NCI-H82 treated with DMSO at 0.1 percent for 48 hours (cell line): ENCODE measurements at regions not wholly inside any gene's neighbourhood (a gene's known extent, or its start where the extent isn't known, plus 50 kb on each side); places are given as distances from the start of the nearest gene placed in this dataset.

Experiments used
- DNase-seq: peaks from one replicate; lab custom pipeline; 2025; ENCODE audit not compliant: unreplicated experiment; lab: John Stamatoyannopoulos, UW

DNA sequence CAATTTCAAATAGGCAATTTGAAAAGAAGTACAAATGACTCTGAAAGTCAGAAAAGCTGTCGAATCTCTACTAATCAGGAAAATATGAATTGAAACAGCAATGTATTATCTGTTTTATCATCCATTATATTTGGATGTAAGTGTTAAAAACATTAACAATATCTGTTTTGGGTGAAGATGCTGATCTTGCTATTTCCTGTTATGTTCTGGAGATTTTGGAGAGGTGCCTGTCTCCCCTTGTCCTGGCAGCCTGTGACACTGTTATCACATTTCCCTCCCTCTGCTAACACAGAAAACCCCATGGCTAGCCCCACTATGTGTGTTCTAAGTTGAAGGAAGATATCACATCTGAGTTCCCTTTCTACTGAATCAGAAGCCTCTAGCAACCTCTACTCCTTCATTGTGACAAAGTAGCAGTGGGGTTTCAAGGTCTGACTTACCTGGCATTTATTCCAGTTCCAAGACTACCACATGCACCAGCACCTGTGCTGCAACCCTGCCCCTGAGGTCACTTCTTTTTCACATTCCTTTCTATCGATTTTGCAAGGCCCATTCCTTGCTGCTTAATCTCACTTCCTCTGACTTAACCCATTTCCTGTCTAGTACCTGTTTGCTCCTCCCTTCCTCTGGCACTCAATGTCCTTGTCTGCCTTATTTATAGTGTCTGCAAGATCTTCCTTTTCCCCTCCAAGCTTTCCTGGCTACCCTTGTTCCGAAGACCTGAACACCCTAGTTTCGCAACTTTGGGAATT lies 95.5 kb upstream of the COL8A1 start:
- no peak for DNase-seq

DNA sequence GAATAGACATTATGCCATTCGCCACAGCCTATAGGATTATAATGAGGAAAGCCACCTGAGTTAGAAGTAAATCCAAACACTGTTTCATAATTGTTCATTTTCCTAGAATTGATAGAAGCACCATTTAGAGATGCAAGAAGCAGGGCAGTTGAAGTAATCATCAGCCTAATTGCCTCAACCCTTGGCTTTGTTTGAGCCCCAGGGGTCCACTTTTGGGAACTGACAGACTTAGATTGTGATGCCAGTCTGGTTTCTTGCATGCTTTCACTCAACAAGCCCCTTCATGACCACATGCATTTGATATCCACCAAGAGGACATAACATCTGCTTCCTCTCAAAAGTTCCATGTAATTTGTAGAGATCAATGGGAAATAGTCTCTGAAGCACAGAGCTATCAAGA lies 97.2 kb upstream of the COL8A1 start:
- DNase-seq, result no peak

DNA sequence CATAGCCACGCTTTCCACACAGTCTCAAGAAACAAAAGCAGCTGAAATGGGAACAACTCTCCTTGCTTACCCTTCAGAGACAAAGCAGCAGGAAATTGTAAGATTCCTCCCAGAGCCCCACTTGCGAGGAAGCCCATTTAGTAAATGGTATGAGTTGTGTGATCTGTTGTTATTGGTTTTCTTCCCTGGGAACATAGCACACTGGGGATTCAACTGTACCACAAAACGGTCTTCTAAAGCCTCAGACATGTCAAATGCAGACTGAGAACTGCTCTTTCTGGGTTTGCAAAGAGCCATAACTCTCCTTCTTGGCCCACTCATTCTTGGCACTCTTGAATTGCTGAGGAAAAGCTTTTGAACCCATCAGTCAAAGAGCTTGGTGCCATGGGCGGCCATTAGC lies 101.0 kb upstream of the COL8A1 start:
- no peak for DNase-seq

DNA sequence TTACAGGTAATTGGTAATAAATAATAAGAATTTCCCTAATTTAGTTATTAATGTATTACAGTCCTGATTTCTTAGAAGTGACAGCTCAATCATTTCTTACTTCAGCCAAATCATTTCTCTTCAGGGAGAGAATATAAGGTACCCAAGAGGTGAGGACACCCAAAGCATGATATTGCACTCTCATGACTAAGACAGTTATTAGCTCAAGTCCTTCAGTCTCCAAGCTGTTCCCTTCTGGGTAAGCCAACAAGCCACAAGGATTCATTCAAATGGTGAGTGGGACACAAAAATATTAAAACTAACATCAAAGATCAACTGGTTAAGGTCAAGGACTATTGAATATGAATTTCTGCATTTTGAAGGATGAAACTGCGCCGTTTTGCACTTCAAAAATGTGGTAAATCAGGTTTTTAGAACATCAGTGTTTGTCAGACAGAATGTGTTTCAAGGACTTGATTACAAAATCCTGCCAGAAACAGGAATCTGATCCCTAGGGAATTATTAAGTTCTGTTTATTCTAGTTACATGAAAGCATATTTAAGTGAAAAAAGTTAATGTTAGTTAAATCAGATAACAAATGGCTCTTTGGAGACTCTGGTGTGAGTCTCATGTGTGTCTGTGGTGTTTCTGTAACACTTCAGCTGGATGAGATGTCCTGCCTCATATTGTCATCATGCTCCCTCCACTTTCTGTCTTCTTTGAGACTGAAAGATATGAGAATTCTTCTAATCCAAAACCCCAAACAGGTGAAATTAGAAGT lies 101.7 kb upstream of the COL8A1 start:
- DNase-seq, result no peak

DNA sequence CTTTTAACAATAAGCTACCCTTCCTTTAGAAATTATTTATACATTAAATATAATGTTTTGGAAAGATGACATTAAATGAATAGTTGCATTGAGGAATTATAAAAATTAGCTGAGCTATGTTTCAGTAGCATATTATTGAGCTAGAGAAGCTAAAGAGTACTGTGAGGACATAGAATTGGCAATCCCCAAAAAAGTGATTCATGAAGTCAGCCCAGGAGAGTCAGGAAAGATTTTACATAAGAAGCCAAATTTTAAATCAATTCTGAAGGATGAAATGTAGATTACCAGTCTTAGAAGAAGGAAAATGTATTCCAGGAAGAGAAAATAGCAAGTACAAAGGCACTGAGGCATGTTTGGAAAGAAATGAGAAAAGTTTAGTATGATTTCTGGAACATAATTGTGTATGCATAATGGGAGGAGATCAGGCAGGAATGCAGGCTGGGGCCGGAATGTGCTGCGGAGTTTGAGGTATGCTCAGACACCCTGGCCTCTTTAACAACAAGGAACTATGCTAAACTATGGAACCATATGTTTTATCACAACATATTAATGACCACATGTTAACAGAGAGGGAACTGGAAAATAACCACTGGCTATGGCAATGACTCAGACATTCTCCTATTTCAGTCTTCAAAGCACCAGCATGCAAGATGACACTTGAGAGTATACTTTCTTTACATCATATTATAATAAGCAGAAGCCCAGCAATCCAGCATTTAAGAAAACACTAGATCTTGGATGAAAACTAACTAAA lies 103.3 kb upstream of the COL8A1 start:
- DNase-seq, result no peak

DNA sequence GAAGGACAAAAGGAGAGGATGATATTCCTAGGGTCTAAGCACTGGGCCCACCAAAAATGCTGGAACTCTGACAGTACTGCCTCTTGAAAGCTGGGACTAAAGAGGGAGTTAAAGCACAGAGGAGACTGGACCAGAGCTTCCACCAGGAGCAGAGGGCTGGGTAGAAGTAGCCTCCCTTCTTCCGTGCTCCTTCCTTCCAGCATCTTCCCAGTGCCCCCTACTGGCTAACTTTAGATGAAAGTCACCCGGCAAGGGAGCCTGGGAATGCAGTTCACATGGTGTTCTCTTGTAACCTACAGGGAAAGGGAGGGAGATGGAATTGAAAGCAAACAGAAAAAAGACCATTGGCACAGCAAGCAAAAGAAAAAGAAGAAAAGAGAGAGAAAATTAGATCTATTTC lies 106.1 kb upstream of the COL8A1 start:
- DNase-seq, result peak; percentile 54

DNA sequence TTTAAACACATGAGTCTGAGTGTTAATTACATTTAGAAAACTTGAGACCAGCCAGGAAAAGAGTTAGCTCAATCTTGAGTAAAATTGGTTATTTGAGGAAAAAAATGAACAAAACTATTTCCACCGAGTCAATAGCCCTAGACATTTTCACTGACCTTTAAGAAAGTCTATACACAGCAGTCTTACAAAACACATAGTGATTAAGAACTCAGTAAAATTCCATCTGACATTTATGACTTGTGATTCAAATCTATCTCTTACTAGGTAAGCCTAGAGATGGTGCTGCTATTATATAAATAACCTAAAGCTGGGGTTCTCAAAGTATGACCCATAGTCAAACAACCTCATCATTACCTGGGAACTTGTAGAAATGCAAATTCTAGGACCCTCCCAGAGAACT lies 109.1 kb upstream of the COL8A1 start:
- DNase-seq, result no peak

DNA sequence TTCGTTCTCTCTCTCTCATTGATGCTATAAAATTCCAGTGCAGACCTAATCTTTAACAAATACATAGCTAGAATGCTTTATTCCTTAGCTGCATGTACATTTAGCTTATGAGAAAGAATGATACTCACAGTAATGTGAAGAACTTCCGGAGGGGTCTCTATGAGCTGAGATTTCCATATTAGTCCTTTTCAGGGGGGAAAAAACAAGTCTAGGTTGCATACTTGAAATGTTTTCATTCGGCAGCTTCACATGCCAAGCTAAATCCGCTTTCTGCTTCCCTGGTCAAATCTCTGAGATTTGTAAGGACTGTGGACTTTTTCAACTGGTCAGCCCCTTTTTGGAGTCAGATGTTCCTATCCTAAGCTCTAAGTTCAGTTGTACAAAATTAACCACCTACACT lies 111.5 kb upstream of the COL8A1 start:
- no peak for DNase-seq

DNA sequence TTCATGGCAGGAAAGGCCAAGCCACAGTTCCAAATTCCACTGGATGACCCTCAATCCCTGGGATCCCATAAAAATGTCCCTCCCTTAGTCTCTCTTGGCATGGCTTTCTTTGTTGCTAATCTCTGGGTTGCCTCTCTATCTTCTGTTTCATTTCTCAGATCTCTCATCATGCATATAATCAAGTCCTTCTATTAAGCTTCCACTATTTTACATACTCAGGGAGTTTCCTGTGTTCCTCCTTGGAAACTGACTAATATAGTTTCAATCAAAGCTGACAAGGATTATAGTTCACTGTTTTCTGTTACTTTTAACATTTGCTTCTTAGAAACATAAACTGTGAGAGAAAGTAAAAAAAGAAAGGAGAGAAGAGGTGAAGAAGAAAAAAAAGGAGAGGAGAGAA lies 113.8 kb upstream of the COL8A1 start:
- DNase-seq, result no peak

DNA sequence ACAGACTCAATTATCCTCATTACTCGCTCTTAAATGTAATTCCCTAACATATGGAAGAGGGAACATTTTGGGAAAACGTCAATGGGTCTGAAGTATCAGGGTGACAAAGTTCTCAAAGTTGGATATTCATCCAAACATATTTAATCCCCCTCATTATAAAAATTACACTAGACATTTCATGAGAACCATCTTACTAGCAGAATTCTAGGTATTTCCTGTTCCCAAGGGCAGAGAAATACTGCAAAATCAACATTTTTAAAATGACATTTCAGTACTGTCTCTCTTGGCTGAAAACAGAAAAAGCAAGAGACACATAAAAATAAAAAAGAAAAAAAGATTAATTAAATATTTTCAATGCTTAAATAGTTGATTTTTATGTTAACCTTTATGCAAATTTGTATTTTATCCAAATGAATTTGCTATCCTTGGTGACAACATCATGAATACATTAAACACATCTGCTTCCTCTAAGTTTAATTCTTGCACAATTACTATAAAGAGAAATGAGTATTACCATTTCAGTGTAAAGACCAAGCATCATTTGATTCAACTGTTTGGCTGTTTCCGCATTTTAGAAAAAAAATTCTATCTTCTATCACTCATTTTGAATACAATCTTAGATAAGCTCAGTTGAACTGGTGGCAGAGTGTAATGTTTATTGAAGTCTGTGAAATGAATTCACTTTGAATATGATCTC lies 114.8 kb upstream of the COL8A1 start:
- no peak for DNase-seq

DNA sequence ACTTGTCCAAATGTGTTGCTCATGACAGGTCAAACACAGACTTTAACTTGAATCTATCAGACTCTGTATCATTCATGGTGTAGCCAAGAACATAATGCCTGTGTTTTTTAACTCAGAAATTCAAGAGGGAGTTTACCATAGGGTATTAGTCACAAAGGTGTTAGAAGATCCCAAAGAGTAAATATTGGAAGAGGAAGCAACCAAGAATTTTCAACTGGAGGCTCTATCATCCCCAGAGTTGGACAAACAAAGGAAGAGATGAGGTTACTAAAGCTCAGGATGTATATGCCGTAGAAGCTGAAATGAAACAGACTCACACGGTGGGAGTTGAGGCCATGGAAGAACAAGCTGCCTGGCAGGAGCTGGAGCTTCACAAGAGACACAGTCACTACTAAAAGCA lies 116.2 kb upstream of the COL8A1 start:
- no peak for DNase-seq

DNA sequence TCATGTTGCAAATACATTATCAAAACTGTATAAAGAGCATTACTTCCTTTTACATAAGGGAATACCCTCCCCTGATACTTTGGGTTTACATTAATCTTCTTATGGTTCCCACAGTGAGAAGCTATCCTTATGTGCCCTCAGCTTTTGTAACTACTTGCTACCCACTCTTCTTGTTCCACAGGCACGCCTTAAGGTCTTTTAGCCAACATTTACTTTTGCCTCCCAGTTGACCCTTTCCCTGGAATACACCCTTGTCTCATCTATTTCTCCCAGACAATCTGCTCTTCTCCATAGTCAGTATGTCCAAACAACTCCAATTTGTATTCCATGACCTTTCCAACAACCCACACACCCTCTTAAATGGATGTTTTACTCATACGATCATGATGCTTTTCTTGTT lies 116.8 kb upstream of the COL8A1 start:
- peak; percentile 34 for DNase-seq

DNA sequence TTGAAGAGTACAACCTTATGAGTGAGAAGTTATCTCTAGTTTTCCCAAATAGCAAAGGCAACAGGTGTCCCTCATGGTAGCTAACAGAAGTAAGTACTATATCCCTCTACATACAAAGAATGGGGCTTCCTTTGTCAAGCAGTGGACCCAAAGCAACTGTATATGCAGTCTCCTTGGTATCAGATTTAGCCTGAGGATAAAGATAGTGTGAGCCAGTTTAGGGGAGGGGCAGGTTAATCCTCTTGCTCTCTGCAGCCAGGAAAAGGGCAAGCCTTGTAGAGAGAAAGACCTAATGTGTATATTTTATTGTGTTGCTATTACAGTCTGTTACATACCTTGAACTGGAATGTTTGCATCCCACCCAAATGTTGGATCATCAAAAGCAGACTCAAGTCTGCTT lies 117.9 kb upstream of the COL8A1 start:
- peak; percentile 73 for DNase-seq

DNA sequence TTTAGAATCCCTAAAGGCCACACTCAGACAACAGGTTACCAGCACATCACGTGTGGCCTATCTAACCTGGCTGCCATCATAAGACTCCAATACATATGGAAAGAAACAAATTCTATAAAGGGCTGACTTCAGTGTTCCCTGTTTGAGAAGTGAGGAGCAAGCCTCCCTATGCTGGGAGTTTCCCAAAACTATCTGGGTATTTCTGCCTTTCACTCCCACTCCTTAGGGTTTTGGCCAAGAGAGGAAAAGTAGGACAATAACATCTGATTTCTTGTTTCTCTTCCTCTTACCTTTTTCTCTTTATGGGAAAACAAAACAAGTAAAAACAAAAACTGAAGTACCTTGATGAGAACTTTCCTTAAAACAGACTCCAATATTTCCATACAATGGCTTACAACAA lies 121.5 kb upstream of the COL8A1 start:
- no peak for DNase-seq

DNA sequence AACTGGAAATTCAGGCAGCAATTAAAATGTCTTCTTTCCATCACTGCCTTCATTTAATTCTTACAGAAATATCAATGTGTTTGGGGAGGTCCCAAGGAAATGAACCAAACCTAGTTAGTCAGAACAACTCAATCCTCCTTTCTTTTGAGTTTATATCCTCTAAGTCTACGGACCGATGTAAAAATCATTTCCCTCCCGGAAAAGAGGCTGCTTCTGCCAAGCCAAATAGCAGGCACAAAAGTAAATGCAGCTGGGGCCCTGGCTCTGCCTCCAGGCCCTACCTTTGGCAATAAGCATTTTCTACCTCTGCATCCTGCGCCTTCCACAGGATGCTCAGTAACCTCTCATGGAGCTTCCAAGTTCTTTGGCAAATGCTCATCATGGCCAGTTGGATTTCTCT lies 122.5 kb upstream of the COL8A1 start:
- no peak for DNase-seq

DNA sequence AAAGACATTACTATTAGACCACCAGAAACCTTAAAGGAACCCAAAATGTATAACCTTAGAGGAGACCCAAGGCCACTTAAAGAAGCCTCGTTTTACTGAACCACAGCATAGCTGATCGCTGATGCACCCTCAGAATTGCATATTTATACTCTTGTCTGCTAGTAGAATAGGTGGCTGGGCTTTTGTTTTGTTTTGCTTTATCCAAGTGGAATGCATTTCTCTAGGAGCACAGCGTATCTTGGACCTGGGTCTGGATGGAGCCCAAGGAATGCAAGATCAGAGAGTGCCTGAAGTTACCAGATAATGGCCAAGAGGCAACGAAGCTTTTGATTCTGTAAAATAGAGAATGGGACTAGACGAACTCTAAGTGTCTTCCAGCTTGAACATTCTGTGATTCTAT lies 129.2 kb upstream of the COL8A1 start:
- DNase-seq, result no peak

DNA sequence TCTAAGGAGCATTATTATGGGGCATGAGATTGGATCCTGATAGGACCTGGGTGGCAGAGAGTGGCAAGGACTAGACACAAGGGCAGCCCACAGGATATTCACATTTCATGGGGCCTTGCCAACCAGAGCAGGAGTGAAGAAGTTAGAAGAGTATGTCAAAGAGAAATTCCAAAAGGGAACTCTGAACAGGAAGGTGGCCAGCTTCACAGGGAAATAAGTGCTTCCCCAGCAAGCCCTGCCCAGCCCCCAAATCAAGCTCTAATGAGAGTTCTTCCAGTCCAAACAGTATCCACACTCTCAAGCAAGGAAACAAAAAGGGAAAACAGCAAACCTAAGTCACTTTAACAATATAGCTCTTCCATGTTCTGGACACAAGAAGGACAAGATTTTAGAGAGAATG lies 130.2 kb upstream of the COL8A1 start:
- no peak for DNase-seq

DNA sequence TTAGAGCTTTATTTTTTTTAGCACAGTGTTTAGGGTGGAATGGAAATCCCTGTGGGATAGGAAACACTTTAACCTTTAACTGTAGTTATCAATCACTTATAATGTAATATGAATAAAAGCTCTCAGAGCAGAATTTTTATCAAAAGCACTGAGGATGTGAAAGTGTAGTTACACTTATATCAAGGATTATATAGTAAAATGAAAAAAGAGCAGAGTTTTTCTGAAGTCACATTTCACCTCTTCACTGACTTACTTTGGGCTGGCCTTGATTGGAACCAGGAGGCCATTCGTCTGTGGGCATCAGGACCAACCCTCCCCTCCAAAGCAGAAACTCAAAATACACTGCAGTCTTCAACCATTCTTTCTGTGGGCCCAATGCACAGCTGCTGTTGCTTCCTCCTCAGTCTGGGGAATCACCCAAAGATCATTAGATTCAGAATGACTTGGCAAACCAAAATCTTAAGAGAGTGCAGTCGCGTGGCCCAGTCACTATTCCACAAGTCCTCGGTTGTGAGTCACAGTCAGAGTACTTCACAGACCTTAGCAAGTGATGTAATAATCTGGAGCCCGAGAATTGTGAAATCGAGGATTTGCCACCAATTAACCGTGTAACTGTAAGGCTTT lies 132.6 kb upstream of the COL8A1 start:
- DNase-seq, result no peak

DNA sequence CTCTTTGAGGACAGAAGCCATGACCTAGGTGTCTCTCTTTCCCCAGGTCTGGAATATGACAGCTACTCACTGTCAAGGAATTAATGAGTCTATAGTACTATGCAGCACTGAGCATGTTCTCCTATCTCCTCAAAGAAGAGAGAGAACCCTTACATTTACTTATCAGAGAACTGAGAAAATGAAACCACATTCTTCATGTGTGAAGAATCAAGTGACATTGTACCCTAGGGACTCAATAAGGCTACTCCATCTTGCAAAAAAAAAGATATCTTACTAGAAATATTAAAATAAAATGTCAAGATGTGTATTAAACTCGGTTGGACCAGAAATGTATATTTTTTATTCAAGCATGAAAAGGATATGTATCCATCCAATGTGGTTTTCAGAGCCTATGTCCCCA lies 133.2 kb upstream of the COL8A1 start:
- DNase-seq, result no peak

DNA sequence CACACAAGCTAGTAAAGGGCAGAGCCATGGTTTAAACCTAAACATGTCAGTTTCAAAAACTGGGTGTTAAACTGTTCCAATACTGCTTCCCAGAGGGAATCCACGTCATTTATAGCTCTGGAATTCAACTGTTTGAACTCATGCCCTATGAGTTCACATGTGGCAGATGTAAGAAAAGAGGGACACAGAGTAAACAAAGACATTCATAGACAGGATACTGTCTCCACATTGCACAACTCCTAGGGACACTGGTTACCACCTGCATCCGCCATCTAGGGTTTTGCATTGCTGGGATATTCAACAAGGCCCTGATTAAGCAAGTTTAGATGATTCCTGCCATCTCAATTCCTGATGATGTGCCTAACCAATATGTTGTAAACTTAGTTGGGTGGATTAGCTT lies 134.1 kb upstream of the COL8A1 start:
- no peak for DNase-seq

DNA sequence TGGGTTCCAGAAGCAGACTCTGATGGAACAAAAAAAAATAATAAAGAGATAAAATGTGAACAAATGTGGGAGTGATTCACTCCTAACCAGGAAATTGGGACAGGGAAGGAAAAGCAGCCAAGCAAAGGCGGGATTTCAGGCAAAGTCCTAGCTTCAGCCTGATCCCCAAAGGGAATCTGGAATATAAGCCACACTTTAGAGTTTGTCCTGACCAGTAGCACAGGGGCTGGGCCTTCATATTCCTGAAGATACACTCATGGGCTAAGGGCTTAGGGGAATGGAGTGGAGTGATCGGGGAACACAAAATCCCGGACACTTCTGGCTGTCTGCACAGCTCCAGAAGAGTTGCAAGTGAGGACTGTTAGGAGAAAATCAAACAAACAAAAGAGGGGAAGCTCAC lies 135.0 kb upstream of the COL8A1 start:
- DNase-seq, result no peak
